ENCODE measurements at regions not wholly inside any gene's neighbourhood (a gene's known extent, or its start where the extent isn't known, plus 50 kb on each side); places are given as distances from the start of the nearest gene placed in this dataset.

GRCh38 chr5:117559005-117559844, 984.6 kb upstream of the SEMA6A start (continued):
- TF ChIP-seq ATF6 (CRISPR knock-in tag; IDR thresholded peaks at IDR 0.05): no peak
- TF ChIP-seq, protein P1, sequence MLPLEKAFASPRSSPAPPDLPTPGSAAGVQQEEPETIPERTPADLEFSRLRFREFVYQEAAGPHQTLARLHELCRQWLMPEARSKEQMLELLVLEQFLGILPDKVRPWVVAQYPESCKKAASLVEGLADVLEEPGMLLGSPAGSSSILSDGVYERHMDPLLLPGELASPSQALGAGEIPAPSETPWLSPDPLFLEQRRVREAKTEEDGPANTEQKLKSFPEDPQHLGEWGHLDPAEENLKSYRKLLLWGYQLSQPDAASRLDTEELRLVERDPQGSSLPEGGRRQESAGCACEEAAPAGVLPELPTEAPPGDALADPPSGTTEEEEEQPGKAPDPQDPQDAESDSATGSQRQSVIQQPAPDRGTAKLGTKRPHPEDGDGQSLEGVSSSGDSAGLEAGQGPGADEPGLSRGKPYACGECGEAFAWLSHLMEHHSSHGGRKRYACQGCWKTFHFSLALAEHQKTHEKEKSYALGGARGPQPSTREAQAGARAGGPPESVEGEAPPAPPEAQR (CRISPR knock-in tag; IDR thresholded peaks at IDR 0.05): no peak
- TF ChIP-seq FOXK1 (CRISPR knock-in tag; IDR thresholded peaks at IDR 0.05): no peak
- no peak for TF ChIP-seq ATF1 (CRISPR knock-in tag; IDR thresholded peaks at IDR 0.05)
- TF ChIP-seq AR (CRISPR knock-in tag; IDR thresholded peaks at IDR 0.05): no peak
- TF ChIP-seq NR3C1 (CRISPR knock-in tag; conservative IDR thresholded peaks at IDR 0.05; ENCODE audit: low read depth): no peak
- no peak for TF ChIP-seq GABPB1 (CRISPR knock-in tag; IDR thresholded peaks at IDR 0.05)
- TF ChIP-seq NFATC4 (CRISPR knock-in tag; IDR thresholded peaks at IDR 0.05): no peak
- no peak for TF ChIP-seq ZNF396 (CRISPR knock-in tag; IDR thresholded peaks at IDR 0.05; ENCODE audit: borderline replicate concordance)
- TF ChIP-seq PRRX2 (CRISPR knock-in tag; IDR thresholded peaks at IDR 0.05): no peak
- TF ChIP-seq, protein P2, sequence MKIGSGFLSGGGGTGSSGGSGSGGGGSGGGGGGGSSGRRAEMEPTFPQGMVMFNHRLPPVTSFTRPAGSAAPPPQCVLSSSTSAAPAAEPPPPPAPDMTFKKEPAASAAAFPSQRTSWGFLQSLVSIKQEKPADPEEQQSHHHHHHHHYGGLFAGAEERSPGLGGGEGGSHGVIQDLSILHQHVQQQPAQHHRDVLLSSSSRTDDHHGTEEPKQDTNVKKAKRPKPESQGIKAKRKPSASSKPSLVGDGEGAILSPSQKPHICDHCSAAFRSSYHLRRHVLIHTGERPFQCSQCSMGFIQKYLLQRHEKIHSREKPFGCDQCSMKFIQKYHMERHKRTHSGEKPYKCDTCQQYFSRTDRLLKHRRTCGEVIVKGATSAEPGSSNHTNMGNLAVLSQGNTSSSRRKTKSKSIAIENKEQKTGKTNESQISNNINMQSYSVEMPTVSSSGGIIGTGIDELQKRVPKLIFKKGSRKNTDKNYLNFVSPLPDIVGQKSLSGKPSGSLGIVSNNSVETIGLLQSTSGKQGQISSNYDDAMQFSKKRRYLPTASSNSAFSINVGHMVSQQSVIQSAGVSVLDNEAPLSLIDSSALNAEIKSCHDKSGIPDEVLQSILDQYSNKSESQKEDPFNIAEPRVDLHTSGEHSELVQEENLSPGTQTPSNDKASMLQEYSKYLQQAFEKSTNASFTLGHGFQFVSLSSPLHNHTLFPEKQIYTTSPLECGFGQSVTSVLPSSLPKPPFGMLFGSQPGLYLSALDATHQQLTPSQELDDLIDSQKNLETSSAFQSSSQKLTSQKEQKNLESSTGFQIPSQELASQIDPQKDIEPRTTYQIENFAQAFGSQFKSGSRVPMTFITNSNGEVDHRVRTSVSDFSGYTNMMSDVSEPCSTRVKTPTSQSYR (CRISPR knock-in tag; IDR thresholded peaks at IDR 0.05): no peak
- no peak for TF ChIP-seq JAZF1 (CRISPR knock-in tag; IDR thresholded peaks at IDR 0.05)
- TF ChIP-seq TP53 (CRISPR knock-in tag; IDR thresholded peaks at IDR 0.05): no peak
- TF ChIP-seq NFE2L1 (CRISPR knock-in tag; IDR thresholded peaks at IDR 0.05): no peak

GRCh38 chr5:117551236-117551635, 976.6 kb upstream of the SEMA6A start:
- H3K36me3 Mint-ChIP-seq: no peaks in the 10 kb centered on the region
- H3K27me3 Mint-ChIP-seq (ENCODE audit: low read depth): peaks cover 2% of the 10 kb centered on the region; the same call in 1 of the 2 replicates
- ATAC-seq (no peak), DNase-seq (ENCODE audit: low spot score) (no peak)
- H3K4me1 Mint-ChIP-seq: no peaks in the 10 kb centered on the region
- no peak overlapping the region for H3K4me3 Mint-ChIP-seq
- ChIA-PET CTCF (no interaction called here), POLR2A (no interaction called here)
- H3K9me3 Mint-ChIP-seq: no peaks in the 10 kb centered on the region
- no peak overlapping the region for H3K27ac Mint-ChIP-seq
- no peak for TF ChIP-seq ATF6 (CRISPR knock-in tag; IDR thresholded peaks at IDR 0.05)
- TF ChIP-seq TEAD4 (CRISPR knock-in tag; IDR thresholded peaks at IDR 0.05): no peak
- TF ChIP-seq NR1H2 (CRISPR knock-in tag; IDR thresholded peaks at IDR 0.05): no peak
- no peak for TF ChIP-seq TEAD1 (CRISPR knock-in tag; IDR thresholded peaks at IDR 0.05)
- no peak for TF ChIP-seq NFYB (CRISPR knock-in tag; conservative IDR thresholded peaks at IDR 0.05; ENCODE audit: low read depth)
- no peak for TF ChIP-seq NR3C1 (CRISPR knock-in tag; conservative IDR thresholded peaks at IDR 0.05; ENCODE audit: low read depth)
- no peak for TF ChIP-seq RELA (CRISPR knock-in tag; IDR thresholded peaks at IDR 0.05; ENCODE audit: borderline replicate concordance)
- no peak for TF ChIP-seq MXD4 (CRISPR knock-in tag; IDR thresholded peaks at IDR 0.05; ENCODE audit: borderline replicate concordance)
- no peak for TF ChIP-seq JAZF1 (CRISPR knock-in tag; IDR thresholded peaks at IDR 0.05)
- TF ChIP-seq ZNF138 (CRISPR knock-in tag; conservative IDR thresholded peaks at IDR 0.05): no peak
- no peak for TF ChIP-seq NFATC4 (CRISPR knock-in tag; IDR thresholded peaks at IDR 0.05)
- no peak for TF ChIP-seq MYBL2 (CRISPR knock-in tag; IDR thresholded peaks at IDR 0.05)
- no peak for TF ChIP-seq ERG (CRISPR knock-in tag; IDR thresholded peaks at IDR 0.05)
- TF ChIP-seq CBFB (CRISPR knock-in tag; IDR thresholded peaks at IDR 0.05; ENCODE audit: low read depth): no peak
